ENCODE measurements at regions not wholly inside any gene's neighbourhood (a gene's known extent, or its start where the extent isn't known, plus 50 kb on each side); places are given as distances from the start of the nearest gene placed in this dataset.
"Not testable (repeated sequence)": the region's sequence is repeated elsewhere in the genome, so short reads cannot be mapped to it uniquely, and the experiment has no call there.

DNA sequence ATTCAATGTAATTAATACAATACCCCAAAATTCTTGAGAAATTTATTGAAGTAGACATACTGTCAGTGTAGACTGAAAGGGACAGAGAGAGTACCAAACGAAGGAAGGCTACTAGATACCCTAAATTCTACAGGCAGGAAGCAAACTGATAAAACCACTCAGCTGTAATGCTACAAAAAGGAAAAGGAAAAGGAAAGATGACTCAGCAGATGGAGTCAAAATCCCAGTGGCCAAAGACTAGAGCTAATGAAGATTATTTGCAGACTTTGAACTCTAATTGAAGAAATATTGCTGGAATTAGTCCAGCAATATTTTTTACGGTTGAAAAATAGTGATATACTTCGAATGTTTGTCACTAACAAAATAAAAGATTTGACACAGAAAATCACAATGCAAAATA, 671.9 kb downstream of the BRINP3 start:
- no peak for TF ChIP-seq POLR2A (IDR thresholded peaks at IDR 0.05; ENCODE audit: low read depth, low read length)
- FAIRE-seq (no peak), DNase-seq (ENCODE audit: insufficient read length, low spot score) (no peak)

DNA sequence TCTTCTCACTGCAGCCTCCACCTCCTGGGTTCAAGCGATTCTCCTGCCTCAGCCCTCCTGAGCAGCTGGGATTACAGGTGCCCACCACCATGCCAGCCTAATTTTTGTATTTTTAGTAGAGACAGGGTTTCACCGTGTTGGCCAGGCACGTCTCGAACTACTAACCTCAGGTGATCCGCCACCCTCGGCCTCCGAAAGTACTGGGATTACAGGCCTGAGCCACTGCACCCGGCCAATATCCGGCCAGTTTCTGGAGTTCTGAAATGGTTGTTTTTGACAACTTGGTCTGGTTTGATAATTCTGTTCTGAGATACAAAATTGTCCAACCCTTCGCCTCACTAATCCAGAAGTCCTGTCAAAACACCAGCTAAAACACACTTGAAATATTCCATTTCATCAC, 667.0 kb downstream of the BRINP3 start:
- DNase-seq (ENCODE audit: insufficient read length, low spot score); FAIRE-seq: not testable (repeated sequence)

DNA sequence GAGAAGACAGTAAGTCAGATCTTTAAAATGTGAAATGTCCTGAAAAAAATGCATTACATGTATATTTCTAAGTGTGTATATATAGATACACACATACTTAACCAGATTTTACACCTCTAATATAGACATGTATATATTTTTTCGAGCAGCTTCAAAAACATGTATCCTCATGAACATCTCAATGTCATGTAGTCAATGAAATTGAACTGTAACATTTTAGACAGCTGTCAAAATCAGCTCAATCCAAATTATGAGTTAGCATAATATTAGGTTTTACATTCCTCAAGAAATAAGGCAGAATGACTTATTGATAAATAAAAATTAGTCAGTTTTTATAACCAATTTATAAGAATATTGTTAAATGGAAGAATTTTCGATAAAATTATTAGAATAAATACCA, 665.7 kb downstream of the BRINP3 start:
- FAIRE-seq (no peak), DNase-seq (ENCODE audit: insufficient read length, low spot score) (no peak)
- no peak for TF ChIP-seq POLR2A (IDR thresholded peaks at IDR 0.05; ENCODE audit: low read depth, low read length)

DNA sequence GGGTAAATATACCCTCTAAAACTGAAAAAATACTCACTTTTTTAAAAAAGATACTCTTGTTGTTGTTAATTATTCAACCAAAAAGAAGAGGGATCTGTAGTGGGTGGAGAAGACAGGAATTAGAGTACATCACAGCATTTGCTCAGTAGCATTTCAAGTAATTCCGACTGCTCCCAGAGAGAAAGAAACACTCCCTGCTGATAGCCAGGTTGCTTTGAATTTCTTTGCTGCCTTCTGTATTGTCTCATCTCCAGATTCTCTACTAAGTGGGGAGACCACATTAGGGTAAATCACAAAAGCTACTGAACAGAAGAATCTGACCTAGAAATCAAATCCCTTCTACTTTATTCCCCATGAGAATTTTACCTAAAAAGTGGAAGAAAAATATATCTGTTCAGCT, 661.1 kb downstream of the BRINP3 start:
- no peak for TF ChIP-seq POLR2A (IDR thresholded peaks at IDR 0.05; ENCODE audit: low read depth, low read length)
- DNase-seq (ENCODE audit: insufficient read length, low spot score) (no peak), FAIRE-seq (peak; percentile 38)

DNA sequence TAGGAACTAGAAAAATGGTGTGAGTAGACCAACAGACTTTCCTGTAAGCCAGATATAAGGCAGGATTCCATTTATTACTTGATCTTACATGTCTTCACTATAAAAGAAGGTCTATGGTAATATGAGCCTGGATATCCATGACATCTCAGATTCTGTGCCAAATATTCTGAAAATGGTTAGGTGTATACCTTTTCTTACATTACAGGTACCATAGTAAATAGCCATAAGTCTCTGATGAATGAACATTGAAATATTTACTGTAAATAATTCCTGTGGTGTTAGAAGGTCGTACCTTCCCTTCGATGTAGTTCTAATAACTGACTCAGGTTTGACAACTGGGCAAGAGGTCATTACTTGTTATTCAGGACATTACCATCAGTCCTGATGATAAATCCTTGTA, 657.9 kb downstream of the BRINP3 start:
- FAIRE-seq = no peak
- TF ChIP-seq POLR2A (IDR thresholded peaks at IDR 0.05; ENCODE audit: low read depth, low read length) = no peak
- DNase-seq (ENCODE audit: insufficient read length, low spot score) = no peak

DNA sequence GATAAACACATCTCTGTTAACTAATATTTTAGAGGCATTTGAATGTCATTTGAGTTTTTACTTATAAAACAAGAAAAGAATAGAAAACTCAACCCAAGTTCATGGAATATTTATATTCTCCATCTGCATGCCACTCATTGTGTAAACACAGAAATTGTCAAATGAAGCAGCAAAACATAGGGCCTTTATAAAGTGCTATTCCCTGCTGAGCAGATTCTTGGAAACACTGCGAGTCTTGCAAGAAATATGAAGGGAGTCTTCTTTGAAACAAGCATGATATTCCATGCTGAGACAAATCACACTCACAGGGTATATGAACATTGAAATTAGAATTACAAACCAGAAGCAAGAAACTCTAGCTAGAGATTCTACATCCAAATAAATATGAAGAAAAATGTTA, 655.8 kb downstream of the BRINP3 start:
- DNase-seq (ENCODE audit: insufficient read length, low spot score) = no peak
- FAIRE-seq = no peak
- TF ChIP-seq POLR2A (IDR thresholded peaks at IDR 0.05; ENCODE audit: low read depth, low read length) = no peak

DNA sequence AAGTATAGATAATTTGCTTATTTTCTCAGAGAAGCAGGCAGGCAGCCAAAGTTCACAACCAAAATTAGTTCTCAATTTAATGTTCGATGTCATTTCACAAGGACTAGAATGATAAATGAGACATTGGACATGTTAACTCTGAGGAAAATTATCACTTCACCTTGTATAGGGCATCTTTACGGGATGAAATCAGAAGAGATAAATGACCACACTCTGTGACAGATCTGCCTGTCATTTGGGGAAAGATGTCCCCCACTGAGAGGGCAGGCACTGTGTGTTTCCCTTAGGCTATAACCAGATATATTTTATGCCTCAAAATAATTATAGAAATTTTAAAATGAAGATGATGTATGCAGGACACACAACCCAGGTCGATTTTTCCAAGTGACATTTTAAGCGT, 642.9 kb downstream of the BRINP3 start:
- no peak for TF ChIP-seq POLR2A (IDR thresholded peaks at IDR 0.05; ENCODE audit: low read depth, low read length)
- FAIRE-seq = no peak

DNA sequence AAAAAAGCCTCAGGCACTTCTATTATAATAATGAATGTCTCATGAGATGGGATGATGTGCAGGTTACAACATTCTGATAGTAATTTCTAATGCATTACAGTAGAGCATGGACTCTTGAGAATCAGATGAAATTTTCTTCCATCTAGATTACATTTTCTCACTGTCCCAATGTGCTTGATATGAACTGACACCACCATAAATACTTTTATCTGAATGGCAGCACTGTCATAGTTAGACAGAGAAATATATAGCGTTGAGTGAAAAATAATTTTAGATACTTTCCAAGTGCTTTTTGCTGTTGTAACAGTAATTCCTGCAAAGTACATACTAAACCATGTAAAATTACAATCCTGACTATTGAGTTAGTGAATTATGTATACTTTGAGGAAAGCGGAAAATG, 630.1 kb downstream of the BRINP3 start:
- no peak for FAIRE-seq
- DNase-seq (ENCODE audit: insufficient read length, low spot score) = no peak
- TF ChIP-seq POLR2A (IDR thresholded peaks at IDR 0.05; ENCODE audit: low read depth, low read length) = no peak

More for the DNA sequence above, 642.9 kb downstream of the BRINP3 start:
- DNase-seq (ENCODE audit: insufficient read length, low spot score) = no peak

DNA sequence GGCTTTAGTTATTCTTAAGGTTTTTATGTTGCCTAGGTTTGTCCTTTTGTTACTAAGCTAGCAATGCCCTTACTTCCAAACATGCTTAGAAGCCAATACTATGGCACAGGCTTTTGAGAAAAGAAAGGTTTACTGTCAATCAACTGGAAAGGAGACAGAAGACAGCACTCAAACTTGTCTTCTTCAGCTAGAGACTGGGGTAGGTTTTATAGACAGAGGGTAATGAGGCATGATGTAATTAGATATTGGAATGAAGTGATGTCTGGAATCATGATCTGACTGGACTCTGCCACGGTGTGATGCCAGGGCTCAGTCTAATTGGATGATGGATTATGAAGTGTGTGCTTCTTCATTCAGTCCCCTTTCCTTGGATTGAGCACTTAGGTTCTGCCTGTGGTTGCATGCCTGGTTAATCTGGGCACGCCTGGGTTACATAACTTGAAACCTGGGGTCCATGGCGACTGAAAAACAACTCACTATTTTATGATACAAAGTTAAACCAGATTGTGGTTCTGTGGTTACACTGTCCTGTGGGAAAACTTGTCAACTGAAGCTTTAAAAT, 625.8 kb downstream of the BRINP3 start:
- no peak for TF ChIP-seq POLR2A (IDR thresholded peaks at IDR 0.05; ENCODE audit: low read depth, low read length)
- no peak for DNase-seq (ENCODE audit: insufficient read length, low spot score)
- no peak for FAIRE-seq

DNA sequence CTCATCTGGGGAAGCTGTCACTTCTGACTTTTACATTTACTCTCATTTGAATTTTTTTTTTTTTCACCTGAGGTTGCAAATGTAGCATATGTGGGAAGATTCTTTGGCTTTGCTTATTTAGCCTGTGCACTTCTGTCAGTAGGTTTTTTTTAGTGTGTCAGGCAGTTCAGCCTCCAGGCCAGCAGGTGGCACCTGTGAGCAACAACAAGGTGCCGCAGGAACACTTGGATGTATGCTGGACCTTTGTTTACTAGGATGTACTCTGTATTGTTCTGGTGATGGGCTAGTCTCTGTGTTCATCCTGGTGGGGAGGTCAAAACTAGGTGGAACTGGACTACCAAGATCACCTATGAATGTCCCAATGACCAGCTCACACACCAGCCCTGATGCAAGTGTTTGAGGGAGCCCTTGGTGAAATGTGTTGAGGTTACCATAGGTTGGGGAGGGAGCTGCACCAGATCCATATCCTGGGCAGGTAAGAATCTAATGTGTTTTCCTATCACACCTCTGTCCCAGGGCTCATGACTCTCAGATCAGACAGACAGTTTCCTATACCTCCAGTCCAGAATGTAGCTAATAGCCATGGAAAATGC, 618.2 kb downstream of the BRINP3 start:
- TF ChIP-seq POLR2A (IDR thresholded peaks at IDR 0.05; ENCODE audit: low read depth, low read length) = no peak
- FAIRE-seq = no peak
- DNase-seq (ENCODE audit: insufficient read length, low spot score) = no peak

DNA sequence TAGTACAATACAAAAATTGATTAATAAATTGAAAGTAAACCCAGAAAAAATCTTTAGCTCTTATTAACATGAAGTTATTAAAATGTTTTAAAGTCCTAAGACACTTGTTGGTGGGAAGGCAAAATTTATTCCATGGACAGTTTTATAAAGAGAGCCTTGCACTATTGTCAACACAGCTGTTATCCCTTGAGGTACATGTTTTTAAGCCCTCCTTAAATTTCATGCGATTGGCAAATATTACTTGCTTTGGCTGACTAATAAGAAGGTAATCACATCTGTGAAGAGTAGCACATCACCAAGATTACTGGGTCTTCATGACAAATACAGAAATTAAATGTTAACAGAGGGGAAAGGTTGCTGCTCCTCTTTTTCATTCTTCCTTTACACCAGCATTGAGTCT, 611.1 kb downstream of the BRINP3 start:
- FAIRE-seq (no peak), DNase-seq (ENCODE audit: insufficient read length, low spot score) (no peak)
- no peak for TF ChIP-seq POLR2A (IDR thresholded peaks at IDR 0.05; ENCODE audit: low read depth, low read length)

DNA sequence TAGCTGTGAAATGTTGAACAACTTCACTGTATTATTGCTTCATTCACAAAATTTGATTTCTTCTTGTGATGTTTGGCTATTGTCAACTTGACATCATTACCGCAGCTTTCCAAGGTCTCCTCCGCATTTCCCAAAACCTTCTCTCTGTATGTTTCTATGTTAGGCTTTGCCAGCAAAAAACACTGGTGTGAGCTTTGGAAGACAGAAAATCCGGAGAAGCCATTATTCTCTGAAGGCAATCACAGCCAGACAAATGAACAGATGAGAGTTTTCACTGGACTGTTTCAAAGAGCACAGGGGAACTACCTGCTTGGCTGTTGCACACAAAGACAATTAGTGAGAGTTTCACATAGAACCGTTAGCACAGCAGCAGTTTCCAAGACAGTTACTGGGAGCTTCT, 609.6 kb downstream of the BRINP3 start:
- TF ChIP-seq POLR2A (IDR thresholded peaks at IDR 0.05; ENCODE audit: low read depth, low read length) = no peak
- DNase-seq (ENCODE audit: insufficient read length, low spot score) = no peak

DNA sequence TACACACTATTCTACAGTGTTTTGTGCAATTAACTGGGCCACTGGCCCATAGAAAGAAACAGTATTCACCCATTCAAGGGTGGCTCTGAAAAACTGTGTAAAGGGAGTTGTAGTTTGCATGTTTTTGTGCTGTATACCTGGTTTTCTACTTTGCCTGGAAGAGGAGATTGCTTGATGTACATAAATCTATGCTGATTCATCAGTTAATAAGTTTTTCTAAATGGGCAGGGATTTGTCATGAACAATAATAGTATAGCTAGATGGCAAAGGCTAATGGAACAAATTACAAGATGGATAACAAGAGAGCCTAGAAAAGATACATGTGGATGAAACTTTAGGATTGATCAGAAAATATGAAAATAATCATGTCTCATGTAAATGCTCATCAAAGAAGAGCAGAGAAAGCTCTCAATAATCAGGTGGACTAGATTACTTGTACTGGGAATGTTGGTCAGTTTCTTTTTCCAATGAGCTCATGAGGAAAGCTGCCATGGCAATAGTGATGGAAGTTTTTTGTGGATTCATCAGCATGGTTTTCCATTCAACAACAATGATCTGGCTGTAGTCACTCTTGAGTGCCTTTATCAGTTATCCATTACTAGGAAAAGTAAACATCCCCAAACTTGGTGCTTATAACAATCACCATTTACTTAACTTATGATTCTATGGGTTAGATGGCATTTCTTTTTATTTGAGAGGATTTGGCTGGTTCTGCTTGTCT, 602.8 kb downstream of the BRINP3 start:
- no peak for FAIRE-seq
- TF ChIP-seq POLR2A (IDR thresholded peaks at IDR 0.05; ENCODE audit: low read depth, low read length) = no peak
- DNase-seq (ENCODE audit: insufficient read length, low spot score) = no peak

More for the DNA sequence above, 609.6 kb downstream of the BRINP3 start:
- FAIRE-seq = no peak

DNA sequence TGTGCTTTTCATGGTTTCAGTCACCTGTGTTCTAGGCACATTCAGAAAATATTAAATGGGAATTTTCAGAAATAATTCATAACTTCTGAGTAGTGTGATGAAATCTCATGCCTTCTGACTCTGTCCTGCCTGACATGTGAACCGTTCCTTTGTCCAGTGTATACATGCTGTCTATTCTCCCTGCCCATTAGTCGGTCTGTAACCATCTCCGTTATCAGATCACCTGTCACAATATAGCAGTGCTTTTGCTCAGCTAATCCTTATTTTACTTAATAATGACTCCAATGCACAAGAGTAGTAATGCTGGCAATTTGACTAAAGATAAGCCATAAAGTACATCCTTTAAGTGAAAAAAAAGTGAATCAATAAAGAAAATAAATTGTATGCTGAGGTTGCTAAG, 597.5 kb downstream of the BRINP3 start:
- DNase-seq (ENCODE audit: insufficient read length, low spot score) (no peak), FAIRE-seq (no peak)
- no peak for TF ChIP-seq POLR2A (IDR thresholded peaks at IDR 0.05; ENCODE audit: low read depth, low read length)

All from H54 (cell line).